ENCODE measurements at regions not wholly inside any gene's neighbourhood (a gene's known extent, or its start where the extent isn't known, plus 50 kb on each side); places are given as distances from the start of the nearest gene placed in this dataset.

DNA sequence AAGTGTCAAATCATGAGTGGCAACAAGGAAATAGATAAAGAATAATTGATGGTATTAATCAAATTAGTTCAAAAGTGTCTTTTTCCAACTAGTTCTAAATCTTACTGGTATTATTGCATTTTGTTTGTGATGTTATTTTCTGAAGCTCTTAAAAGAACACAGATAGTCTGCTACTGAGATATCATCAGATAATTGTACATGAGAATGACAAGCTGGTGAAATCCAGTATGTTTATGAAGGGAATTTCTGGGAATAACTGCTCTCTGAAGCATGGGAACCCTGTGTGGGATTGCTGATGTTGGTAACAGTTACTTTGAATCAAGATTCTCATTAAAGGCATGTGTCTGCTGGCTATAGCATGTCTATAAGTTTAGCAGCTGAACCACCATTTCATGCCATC, 190.3 kb upstream of the CDIN1 start (continued):
- TF ChIP-seq, protein P1, sequence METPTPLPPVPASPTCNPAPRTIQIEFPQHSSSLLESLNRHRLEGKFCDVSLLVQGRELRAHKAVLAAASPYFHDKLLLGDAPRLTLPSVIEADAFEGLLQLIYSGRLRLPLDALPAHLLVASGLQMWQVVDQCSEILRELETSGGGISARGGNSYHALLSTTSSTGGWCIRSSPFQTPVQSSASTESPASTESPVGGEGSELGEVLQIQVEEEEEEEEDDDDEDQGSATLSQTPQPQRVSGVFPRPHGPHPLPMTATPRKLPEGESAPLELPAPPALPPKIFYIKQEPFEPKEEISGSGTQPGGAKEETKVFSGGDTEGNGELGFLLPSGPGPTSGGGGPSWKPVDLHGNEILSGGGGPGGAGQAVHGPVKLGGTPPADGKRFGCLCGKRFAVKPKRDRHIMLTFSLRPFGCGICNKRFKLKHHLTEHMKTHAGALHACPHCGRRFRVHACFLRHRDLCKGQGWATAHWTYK (CRISPR knock-in tag; IDR thresholded peaks at IDR 0.05), result no peak

DNA sequence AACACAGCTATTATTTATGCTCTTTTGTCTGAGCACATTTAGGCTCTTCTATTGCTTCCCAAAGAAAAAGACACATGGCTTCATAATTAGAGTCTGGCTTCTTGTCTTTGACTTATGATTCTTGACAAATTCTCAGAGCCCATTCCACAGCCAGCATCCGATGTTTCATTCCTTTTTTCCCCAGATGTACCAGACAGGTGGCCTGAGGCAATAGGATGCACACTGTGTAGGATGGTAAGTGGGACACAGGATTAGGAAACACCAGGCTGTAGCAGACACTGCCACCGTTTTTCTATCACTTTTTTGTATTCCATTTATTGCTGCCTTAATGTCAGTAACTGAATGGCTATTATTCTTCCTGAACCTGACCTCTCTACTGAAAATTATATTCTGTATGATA, 188.9 kb upstream of the CDIN1 start:
- no peak overlapping the region for H3K9ac ChIP-seq (ENCODE audit: insufficient read depth in 1 of 2, low read depth in 2 of 2, low read length in 2 of 2)
- no peaks in the 10 kb centered on the region for H3K36me3 ChIP-seq (ENCODE audit: control insufficient read depth, insufficient read depth, low read length)
- ChIA-PET CTCF (ENCODE audit: low intra/inter-chr PET ratio) (no interaction called here), POLR2A (interaction anchor here (1.3 kb wide), 1 partner anchor 10 kb away, joined by 3 read pairs; no protein-coding TSS in a partner anchor)
- WGBS (ENCODE audit: insufficient coverage, low coverage, missing lambda C conversion rate), result 51% methylated on average over 2 of the region's 2 CpGs
- intact Hi-C loops (cut with micrococcal nuclease), result no loop called here
- TF ChIP-seq DPF2 (IDR thresholded peaks at IDR 0.05) (no peak), PHF8 (IDR thresholded peaks at IDR 0.05; ENCODE audit: borderline replicate concordance, low read length) (no peak)
- TF ChIP-seq, protein P2, sequence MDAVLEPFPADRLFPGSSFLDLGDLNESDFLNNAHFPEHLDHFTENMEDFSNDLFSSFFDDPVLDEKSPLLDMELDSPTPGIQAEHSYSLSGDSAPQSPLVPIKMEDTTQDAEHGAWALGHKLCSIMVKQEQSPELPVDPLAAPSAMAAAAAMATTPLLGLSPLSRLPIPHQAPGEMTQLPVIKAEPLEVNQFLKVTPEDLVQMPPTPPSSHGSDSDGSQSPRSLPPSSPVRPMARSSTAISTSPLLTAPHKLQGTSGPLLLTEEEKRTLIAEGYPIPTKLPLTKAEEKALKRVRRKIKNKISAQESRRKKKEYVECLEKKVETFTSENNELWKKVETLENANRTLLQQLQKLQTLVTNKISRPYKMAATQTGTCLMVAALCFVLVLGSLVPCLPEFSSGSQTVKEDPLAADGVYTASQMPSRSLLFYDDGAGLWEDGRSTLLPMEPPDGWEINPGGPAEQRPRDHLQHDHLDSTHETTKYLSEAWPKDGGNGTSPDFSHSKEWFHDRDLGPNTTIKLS (IDR thresholded peaks at IDR 0.05; ENCODE audit: borderline replicate concordance, low read depth), result no peak
- no peaks in the 10 kb centered on the region for H3K4me1 ChIP-seq (replicated peaks in 1 of 2; ENCODE audit: control insufficient read depth in 2 of 2, insufficient read depth in 2 of 2, low read length in 2 of 2)
- H3K9me3 ChIP-seq (replicated peaks; ENCODE audit: control insufficient read depth, insufficient read depth, low read depth, low read length), result no peaks in the 10 kb centered on the region
- H3K9me1 ChIP-seq (ENCODE audit: control insufficient read depth, insufficient read depth, low read length), result no peaks in the 10 kb centered on the region
- no peak for DNase-seq (ENCODE audit: extremely low read depth in 1 of 4, low spot score in 3 of 4)
- no peak overlapping the region for H3K4me3 ChIP-seq
- in situ Hi-C loops (cut with MboI), result no loop called here
- ATAC-seq, result no peak
- no TSS peak for BruUV-seq (replicated peaks)
- H3K79me2 ChIP-seq (ENCODE audit: control insufficient read depth, insufficient read depth, low read length), result no peaks in the 10 kb centered on the region
- FAIRE-seq, result no peak
- no peaks in the 10 kb centered on the region for H3K27me3 ChIP-seq (ENCODE audit: control insufficient read depth in 2 of 2, insufficient read depth in 2 of 2, low read length in 2 of 2)
- H3K27ac ChIP-seq (ENCODE audit: extremely low read depth, low read depth, low read length), result no peak overlapping the region
- no peak overlapping the region for H3K4me2 ChIP-seq (ENCODE audit: insufficient read depth, low read length)
- H2AFZ ChIP-seq (ENCODE audit: low read depth, low read length), result peak overlapping the region; percentile 41; the same call in 1 of the 2 replicates
- H4K20me1 ChIP-seq (replicated peaks; ENCODE audit: control insufficient read depth, insufficient read depth, low read length), result no peaks in the 10 kb centered on the region
